Hepatocyte (in vitro differentiated cells): ENCODE measurements at regions not wholly inside any gene's neighbourhood (a gene's known extent, or its start where the extent isn't known, plus 50 kb on each side); places are given as distances from the start of the nearest gene placed in this dataset.

Experiments used
- EZH2 ChIP-seq: fragments of 200-600 bp; sonication (generic); IDR thresholded peaks from 2 replicates; pipeline ENCODE4 v1.6.1; 2016; ENCODE audit warnings: antibody characterized with exemption, mild to moderate bottlenecking, borderline replicate concordance
- EZH2phosphoT487 ChIP-seq: fragments of 200-600 bp; sonication (generic); IDR thresholded peaks from one replicate; pipeline ENCODE4 v1.6.1; 2018; ENCODE audit warnings: antibody characterized with exemption, mild to moderate bottlenecking, low read depth, moderate library complexity; ENCODE audit not compliant: unreplicated experiment, severe bottlenecking
- TF ChIP-seq, protein P1 (sequence below): fragments of 200-600 bp; sonication (generic); IDR thresholded peaks from 2 replicates; pipeline ENCODE4 v1.5.1; 2016; ENCODE audit warnings: antibody characterized with exemption, mild to moderate bottlenecking; ENCODE audit not compliant: poor library complexity

DNA sequence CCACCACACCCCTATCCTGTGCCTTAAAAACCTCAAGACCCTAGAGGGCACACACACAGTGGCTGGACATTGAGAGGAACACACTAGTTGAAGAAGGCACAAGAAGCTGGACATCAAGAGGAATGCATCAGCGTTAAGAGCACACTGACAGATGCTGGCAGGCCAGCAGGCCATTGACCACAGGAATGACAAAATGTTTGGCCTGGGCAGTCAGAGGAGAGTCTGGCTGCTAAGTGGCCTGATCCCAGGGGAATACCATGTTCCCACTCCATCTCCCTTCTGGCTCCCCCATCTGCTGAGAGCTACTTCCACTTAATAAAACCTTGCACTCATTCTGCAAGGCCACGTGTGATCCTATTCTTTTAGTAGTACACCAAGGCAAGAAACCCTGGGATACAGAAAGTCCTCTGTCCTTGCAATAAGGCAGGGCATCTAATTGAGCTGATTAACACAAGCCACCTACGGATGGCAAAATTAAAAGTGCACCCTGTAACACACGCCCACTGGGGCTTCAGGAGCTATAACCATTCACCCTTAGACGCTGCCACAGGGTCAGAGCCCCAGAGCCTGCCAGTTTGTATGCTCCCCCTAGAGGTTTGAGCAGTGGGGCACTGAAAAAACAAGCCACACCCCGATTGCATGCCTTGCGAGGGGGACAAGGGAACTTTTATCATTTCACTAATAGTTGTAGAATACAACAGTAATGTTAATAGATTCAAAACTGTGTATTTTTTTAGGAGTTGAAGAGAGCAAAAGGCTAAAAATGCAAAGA, 1216.1 kb upstream of the NCAM2 start:
- TF ChIP-seq EZH2: no peak
- TF ChIP-seq, protein P1, sequence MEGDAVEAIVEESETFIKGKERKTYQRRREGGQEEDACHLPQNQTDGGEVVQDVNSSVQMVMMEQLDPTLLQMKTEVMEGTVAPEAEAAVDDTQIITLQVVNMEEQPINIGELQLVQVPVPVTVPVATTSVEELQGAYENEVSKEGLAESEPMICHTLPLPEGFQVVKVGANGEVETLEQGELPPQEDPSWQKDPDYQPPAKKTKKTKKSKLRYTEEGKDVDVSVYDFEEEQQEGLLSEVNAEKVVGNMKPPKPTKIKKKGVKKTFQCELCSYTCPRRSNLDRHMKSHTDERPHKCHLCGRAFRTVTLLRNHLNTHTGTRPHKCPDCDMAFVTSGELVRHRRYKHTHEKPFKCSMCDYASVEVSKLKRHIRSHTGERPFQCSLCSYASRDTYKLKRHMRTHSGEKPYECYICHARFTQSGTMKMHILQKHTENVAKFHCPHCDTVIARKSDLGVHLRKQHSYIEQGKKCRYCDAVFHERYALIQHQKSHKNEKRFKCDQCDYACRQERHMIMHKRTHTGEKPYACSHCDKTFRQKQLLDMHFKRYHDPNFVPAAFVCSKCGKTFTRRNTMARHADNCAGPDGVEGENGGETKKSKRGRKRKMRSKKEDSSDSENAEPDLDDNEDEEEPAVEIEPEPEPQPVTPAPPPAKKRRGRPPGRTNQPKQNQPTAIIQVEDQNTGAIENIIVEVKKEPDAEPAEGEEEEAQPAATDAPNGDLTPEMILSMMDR: no peak
- TF ChIP-seq EZH2phosphoT487: no peak
